Inflammatory macrophage treated with lipopolysaccharide for 4 hours (primary cell): ENCODE measurements at regions not wholly inside any gene's neighbourhood (a gene's known extent, or its start where the extent isn't known, plus 50 kb on each side); places are given as distances from the start of the nearest gene placed in this dataset.
"Not testable (repeated sequence)": the region's sequence is repeated elsewhere in the genome, so short reads cannot be mapped to it uniquely, and the experiment has no call there.

Source experiments
- DNase-seq: peaks from one replicate; pipeline ENCODE4 v3.0.0-alpha.2; 2020

DNA sequence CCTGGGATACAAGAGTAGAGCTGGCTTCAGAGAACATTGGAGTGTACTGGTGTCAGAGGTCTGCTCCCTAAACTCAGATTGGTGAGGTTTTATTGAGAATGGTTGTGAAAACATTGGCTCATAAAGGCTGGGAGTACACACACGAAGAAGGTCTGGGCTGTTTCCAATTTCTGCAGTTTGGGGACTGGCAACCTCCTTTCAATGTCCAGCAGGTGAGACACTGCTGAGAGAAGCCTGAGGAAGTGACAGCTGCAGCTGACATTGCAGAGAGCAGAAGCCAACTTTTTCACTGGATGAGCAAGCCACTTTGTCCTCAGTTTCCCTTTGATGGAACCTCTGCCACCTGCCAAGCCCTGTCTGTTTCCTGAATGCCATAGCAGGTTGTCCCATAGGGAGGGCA lies 346.6 kb upstream of the SPRED2 start:
- DNase-seq = no peak

GRCh38 chr2:65778137-65778536 lies 345.7 kb upstream of the SPRED2 start:
- DNase-seq = no peak

- no peak for DNase-seq
Measured at GRCh38 chr2:65775839-65776238, 343.4 kb upstream of the SPRED2 start.

- no peak for DNase-seq
Measured at GRCh38 chr2:65767946-65768345, 335.5 kb upstream of the SPRED2 start.

GRCh38 chr2:65766768-65767267 lies 334.4 kb upstream of the SPRED2 start:
- no peak for DNase-seq

GRCh38 chr2:65765376-65765775 lies 333.0 kb upstream of the SPRED2 start:
- no peak for DNase-seq

DNA sequence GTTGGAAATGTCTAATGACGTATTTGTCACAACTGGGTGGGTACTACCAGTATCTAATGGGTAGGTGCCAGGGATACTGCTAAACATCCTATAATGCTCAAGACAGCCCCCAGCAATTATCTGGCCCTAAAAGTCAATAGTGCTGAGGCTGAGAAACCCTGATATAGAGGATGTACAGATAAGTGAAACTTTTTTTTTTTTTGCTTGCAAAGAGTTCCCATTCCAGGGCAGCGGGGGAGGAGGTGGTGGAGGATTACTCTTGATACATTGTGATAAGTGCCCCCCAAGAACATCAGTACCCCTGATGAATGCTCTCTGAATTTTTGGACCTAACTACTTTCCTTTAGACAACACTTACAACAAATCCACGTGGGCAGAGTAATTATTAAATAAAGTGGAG lies 329.7 kb upstream of the SPRED2 start:
- DNase-seq = no peak

- DNase-seq = no peak
Measured at GRCh38 chr2:65754219-65754618, 321.8 kb upstream of the SPRED2 start.

DNA sequence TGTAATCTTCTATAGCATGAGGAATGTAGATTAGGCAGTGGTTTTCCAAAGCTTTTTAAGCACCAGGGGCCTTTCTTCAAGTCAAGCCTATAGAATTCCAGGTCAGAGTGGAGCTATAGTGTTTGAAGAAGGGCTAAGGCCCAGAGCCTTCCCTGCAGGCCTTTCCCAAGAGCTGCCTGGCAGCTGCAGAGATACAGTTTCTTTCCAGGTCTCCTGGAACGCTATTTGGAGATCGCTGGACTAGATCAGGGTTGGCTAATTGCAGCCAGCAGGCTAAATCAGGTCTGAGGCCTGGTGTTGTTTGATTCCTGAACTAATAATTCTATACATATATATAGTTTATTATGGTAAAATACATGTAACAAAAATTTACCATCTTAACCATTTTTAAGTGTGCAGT lies 319.0 kb upstream of the SPRED2 start:
- DNase-seq = no peak

DNA sequence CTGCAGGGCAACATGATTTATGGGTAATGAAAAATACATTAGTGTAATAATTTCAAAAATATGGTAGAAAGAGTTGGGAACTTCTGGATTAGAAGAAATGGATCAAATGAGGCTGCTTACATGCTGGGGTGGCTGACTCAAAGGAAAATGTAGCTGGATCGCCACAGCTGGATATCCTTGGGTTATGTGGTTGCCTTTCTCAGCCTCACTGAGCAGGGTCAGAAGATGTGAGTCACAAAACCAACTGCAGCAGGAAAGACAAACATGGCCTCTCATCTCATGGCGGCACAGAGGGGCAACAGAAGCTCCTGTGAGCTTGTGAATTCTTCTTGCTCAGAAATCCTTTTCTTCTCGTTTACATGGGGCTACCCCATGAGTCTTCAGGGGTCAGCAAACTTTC lies 317.1 kb upstream of the SPRED2 start:
- no peak for DNase-seq

DNA sequence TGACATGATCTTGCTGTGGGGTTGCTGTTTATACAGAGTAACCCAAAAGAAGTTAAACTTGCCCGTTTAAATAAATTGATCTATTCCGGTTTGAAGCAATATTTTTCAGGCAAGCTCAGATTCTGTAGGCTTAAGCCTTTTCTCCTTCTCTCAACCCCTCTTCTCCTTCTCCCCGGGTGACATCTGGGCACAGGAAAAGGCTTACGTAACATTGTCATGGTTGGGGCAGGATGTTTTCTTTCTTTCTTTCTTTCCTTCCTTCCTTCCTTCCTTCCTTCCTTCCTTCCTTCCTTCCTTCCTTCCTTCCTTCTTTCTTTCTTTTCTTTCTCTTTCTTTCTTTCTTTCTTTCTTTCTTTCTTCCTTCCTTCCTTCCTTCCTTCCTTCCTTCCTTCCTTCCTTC lies 315.5 kb upstream of the SPRED2 start:
- DNase-seq = not testable (repeated sequence)

GRCh38 chr2:65746931-65747675 lies 314.7 kb upstream of the SPRED2 start:
- no peak for DNase-seq

GRCh38 chr2:65744477-65745200 lies 312.2 kb upstream of the SPRED2 start:
- DNase-seq = no peak

GRCh38 chr2:65742977-65743376 lies 310.6 kb upstream of the SPRED2 start:
- DNase-seq = no peak

- no peak for DNase-seq
Measured at GRCh38 chr2:65739927-65740326, 307.5 kb upstream of the SPRED2 start.

DNA sequence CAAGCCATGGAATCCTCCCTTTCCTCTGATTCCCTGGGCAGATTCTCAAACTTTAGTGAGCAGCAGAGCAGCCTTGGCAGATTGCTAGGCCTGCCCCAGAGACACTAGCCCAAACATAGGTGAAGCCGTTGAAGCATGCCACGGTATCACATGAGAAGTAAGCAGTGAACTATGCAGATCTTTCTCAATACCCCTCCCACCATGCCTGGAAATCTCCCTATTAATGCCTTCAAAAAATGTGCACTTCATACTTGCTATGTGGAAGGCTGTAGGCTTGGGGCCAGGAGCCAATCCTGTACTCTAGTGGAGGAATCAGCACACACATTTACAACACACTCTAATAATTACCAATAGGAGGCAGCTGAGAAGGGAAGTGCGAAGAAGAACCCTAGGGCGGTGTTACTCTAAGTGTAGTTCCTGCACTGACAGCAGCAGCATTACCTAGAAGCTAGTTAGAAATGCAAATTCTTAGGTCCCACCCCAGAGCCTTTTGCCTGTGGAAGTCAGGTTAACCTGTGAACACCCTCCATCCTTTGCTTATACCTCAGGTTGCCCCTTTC lies 305.1 kb upstream of the SPRED2 start:
- DNase-seq = no peak

DNA sequence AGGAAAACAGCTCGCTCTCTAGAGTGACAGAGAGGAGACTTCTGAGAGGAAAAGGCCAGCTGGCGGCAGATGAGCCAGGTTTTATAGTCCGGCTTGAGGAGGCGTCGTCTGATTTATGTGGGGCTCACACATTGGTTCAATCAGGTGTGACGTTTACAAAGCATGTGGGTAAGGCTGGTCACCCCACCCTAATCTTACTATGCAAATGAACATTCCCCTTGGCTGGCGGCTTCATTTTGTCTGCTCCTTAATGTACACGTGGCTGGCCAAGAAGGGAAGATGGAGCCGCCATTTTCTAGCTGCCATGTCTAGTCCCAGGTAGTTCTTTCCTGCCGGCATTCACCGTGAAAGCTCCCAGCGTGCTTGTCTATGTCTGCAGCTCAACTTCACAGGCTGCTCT lies 299.1 kb upstream of the SPRED2 start:
- DNase-seq = no peak

DNA sequence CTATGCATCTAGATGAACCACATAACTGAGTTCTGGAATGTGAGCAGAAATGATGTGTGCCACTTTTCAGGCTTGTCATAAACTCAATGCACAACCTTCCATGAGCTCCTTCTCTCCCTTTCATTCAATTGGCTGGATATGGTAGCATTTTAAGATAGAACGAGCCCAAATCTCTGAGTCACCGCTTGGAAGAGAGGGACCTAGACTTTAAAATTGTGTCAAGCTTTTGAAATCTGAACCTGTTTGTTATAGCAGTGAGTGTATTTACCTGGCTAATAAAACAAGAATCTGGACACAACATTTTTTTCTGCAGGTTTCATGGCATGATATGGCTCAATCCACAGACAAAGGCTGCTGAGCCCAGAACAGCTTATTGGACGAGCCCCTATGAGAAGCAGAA lies 297.8 kb upstream of the SPRED2 start:
- DNase-seq = no peak

GRCh38 chr2:65729246-65729645 lies 296.8 kb upstream of the SPRED2 start:
- no peak for DNase-seq

GRCh38 chr2:65728477-65729180 lies 296.2 kb upstream of the SPRED2 start:
- no peak for DNase-seq

GRCh38 chr2:65727816-65728215 lies 295.4 kb upstream of the SPRED2 start:
- peak; percentile 37 for DNase-seq

GRCh38 chr2:65727381-65727780 lies 295.0 kb upstream of the SPRED2 start:
- DNase-seq = peak; percentile 78

DNA sequence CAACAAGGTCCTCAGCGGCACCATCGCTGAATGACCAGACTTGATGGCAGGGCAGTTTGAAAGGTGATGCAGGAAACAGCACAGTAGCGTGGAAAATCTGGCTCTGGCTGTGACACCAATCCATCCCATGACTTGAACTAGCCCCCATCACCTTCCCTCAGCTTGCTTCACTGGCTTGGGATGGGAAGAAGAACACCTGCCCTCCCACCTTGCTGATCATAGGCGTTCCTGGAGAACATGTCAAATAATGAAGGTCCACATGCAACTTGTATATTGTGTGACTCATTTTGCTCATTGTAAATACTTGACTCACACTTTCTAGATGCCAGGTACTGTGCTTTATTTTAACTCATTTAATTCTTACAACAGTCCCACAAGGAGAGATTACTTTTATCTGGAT lies 292.4 kb upstream of the SPRED2 start:
- DNase-seq = no peak
